Eye (tissue), 1 donor: ENCODE measurements at regions not wholly inside any gene's neighbourhood (a gene's known extent, or its start where the extent isn't known, plus 50 kb on each side); places are given as distances from the start of the nearest gene placed in this dataset.
A peak's percentile ranks its signal among the peaks of the same experiment; 100 is the strongest.

Source experiments
- DNase-seq: peaks from one replicate; pipeline ENCODE4 v3.0.0-alpha.2; 2015

DNA sequence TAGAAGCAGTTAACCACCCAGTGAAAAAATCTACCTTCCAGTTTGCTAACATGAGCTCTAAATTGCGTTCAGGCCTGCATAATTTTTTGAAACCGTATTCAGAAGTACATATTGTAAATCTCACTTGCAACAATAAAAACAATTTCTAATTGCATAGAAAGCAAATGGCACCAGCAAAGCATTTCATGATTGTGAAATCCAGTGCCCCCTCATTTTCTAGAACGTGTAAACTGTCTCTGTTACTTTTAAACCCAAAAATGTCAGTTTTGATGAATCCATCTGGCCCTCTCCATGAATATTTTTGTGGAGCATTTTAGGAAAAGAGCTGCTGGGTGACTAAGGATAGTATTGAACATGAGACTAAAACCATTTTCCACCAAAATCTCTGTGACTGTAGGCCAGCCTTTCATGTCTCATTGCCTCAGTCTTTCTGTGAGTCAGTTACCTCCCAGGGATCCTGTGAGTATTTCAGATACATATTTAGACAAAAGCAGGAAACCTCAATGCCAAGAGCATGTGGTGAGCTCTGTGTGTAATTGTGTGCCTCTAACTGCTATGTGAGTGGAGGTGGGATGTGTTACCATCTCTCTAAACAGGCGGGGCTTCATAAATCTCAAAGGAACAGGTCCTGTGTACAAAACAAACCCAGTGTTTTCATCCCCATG lies 477.8 kb upstream of the DCC start:
- DNase-seq: no peak

- no peak for DNase-seq
These were observed 475.6 kb upstream of the DCC start for GRCh38 chr18:51864219-51864965.

- DNase-seq: peak; percentile 3
These were observed 474.5 kb upstream of the DCC start for GRCh38 chr18:51865538-51865937.

DNA sequence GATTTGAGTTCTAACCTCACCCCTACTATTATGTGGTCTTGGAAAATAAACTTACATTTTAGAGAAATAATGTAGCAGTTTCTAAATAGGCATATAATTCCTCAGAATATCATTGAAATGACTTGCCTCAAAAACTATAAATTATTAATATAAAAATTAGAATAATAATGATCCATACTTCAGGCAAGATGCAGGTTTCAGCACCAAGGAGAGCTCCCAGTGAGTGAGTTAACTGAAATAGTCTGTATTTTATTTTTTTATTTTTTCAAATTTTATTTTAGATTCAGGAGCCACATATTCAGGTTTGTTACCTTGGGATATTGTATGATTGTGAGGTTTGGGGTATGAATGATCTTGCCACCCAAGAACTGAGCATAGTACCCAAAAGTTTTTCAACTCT lies 472.2 kb upstream of the DCC start:
- peak; percentile 73 for DNase-seq

DNA sequence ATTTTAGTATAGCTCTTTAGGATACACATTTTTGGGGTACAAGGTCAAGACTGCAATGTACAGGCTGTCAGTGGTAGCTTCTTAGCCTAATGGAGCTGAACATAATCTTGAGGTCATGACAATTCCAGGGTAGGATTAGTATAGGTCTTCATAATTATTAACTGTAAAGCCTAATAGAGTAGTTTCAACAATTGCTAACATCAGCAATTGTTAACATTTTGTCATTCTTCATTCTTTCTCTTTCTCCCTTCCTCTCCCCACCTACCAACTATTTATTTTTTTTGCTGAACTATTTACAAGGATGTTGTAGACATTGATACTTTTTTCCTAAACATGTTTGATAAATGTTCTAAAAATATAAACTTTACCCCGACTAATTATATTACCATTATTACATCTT lies 461.3 kb upstream of the DCC start:
- DNase-seq: no peak

- no peak for DNase-seq
These were observed 460.7 kb upstream of the DCC start for GRCh38 chr18:51879329-51879728.

DNA sequence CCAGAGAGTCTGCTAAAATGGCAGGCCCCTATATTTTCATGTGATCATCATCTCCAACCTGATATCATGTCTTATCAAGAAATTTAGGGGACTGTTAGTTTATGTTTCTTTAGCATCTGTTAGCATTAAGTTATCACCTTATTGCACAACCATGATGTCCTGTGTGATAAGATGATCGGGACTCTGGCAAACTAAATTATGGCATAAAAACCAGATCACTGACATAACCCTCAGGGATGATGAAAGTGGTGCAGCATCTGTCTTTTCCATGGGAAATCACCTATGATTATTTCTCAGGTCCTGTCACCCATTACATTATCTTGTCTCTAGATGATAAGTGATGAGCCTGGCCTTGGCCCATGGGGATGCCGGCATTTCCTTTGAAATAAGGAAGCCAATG lies 458.6 kb upstream of the DCC start:
- DNase-seq: no peak

DNA sequence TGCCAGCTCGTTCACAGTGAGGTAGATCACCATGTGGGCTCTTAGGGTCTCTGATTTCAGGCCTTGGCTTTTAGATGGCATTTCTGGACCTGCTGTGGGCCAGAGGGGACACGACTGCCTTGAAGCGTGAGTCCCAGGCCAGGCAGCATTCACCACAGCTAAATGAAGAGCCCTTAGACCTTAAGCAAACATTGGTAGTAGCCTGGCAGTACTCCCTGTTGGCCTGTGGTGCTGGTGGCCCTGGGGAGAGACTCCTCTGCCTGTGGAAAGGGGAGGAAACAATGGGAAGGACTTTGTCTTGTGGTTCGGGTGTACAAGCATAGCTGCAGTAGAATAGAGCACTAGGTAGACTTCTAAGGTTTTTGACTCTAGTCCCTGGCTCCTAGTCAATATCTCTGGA lies 456.0 kb upstream of the DCC start:
- DNase-seq: no peak

DNA sequence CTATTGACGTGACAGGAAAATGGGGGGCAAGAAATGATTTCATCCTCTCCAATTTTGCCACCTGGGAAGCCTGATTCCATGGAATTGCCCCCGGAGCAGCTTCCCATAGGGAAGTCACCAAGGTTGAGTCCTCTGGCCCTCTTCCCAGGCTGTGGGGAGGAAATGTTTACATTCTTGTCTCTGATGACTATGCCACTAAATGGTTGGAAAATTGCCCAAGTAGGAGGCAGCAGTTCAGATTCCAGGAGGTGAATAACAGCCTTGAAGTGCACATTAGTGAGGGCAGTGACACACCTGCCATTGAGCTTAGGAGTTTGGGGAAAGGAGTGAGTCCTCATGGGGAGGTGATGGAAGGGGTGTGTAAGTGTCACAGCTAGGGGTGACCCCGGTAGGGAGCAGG lies 449.2 kb upstream of the DCC start:
- no peak for DNase-seq

DNA sequence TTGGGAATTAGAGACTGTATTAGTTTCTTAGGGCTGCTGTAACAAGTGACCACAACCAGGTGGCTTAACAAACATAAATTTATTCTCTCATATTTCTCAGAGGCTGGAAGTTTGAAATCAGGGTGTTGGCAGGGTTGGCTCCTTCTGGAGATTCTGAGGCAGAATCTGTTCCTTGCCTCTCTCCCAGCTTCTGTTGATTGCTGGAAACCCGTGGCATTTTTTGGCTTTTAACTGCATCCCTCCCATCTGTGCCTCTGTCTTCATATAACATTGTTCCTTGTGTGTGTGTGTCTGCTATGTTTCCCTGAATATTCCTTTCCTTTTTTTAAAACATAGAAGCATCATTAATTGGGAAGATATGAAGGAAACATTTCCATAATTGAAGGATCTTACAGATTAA lies 448.1 kb upstream of the DCC start:
- no peak for DNase-seq

GRCh38 chr18:51897884-51898283 lies 442.1 kb upstream of the DCC start:
- DNase-seq: no peak

DNA sequence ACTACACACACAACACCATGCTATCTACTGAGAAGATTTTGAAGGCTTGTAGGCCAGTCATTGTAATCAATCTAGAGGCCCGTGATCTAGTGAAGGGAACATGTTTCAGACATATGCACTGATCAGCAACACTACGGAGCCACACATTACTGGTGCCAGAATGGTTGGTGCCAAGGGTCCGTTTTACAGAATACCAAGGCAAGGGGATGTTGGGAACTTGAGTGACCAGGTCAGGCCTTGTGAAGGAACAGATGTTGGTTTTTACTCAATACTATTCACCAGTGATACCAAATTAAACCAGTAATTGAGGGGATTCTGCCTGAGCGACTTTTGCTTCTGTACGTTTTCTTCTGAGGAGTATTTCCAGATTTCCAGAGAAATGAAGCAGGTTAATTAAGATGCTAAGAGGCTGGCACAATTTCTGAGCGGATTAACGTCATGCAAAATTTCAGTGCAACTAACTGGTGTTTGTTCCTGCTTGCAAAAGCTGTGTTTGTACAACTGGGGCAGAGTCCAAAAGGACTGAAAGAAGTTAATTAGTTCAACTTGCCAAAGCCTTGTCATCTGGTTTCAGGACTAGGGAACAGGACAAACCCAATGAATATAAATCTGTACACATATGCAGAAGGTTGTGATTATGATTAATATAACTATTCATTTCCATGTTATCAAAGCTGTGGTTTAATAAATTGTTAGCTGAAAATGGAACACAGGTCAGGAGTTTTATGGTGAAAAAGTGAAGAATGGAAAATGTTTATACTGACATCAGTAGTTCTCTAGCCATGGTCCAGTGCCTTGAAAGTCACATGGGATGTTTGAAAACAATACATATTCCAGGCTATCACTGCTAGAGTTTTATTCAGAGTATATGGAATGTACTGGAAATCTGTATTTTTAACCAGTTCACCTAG lies 432.1 kb upstream of the DCC start:
- DNase-seq: no peak

- no peak for DNase-seq
These were observed 431.4 kb upstream of the DCC start for GRCh38 chr18:51908598-51908944.

DNA sequence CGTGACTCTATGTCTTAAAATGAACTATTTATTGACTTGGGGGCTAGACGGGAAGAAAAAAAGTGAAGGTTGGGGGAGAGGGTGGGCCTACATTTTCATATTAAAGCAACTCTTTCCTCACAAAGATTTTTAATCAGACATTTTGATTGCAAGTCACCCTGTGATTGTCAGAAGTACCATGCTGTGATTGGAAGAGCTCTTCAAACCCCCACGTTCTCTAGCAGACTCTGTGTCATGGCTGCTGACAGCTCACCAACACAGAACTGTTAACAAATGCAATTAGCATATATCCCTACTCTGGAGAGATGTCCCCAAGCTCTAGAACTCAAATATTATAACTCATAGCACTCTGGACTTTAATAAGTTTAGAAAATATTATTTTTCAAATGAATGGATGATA lies 428.4 kb upstream of the DCC start:
- DNase-seq: no peak

DNA sequence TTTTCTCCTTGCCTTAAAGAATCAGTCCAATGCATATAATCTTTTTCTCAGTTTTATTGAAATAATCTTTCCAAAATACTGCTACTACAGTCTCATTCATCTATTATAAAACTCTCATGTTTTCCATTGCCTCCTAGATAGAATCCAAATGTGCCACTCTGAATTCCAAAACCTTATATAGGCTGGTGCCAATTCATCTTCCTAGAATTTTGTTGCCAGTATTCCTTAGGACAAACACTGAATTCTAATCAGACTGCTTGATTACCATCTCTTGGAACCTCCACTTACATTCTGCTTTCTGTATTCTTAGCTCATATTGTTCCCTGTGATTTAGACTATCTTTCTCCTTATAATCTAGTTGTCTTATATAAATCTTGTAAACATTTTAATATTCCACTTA lies 427.6 kb upstream of the DCC start:
- DNase-seq: no peak

DNA sequence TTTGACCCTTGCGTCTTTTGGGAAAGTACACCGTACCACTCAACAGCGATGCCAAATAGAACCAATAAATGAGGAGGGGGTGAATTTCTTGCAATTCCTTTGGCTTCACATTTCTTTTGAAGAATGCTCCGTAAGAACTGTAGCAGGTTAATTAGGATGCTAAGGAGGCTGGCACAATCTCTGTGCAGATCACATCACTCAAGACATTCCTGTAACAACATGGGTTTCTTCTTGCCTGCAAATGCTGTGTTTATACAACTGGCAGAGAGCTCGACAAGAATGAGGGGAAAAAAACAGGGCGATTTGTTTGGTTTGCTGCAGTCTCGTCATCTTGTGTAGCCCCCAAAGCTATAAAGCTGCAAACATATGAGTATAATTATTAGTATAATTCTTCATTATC lies 424.8 kb upstream of the DCC start:
- no peak for DNase-seq

DNA sequence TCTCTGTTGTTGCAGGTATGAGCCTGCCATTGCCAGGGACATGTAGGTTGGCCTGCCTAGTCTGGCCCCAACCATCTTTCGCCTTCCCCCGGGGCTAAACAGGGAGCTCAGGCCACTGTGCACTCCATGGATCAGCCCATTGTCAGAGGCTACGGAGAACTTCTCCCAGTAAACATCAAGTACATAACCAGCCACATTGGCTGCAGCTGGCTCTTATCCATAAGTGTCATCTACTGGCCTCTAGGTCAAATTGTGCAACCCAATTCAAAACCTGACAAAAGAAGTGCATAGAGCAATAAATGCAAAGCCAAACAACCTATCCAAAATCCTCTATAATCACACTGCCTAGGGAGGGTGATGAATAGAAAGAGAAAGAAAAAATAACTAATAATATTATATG lies 418.1 kb upstream of the DCC start:
- no peak for DNase-seq

DNA sequence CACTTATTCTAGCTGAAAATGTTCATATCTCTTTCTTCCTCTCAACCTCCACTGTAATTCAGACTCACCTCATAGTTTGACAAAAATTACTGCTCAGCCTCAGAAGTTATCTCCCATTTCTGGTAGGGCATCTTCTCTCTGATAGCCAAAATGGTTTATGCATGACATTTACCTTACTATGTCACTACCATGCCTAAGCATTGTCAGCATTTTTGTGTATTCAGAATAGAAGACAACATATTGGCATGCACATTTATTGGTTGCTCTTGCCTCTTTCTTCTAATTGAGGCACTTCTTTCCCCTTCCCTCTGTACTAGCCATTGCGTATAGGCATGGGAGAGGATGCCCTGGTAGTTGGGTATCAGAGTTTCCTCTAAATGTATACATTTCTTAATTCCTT lies 406.1 kb upstream of the DCC start:
- no peak for DNase-seq

- DNase-seq: no peak
These were observed 403.9 kb upstream of the DCC start for GRCh38 chr18:51936115-51936514.

DNA sequence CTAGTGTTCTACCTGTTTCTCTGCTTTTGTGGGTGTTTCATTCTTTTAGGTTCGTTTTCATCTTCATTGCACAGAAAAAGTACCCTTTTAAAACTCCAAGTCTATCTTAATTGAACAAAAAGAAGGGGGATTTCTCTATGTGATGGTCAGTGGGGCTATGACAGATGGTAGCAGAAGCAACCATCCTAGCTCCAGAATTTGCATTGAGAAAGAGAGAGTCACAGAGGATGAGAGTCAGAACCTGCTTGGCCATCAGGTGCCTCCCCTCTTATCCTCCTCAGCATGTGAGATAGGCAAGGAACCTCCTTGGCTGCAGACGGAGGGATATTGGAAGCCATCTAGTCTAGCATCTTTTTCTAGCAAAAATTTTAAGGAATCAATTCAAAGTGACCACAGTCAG lies 398.0 kb upstream of the DCC start:
- no peak for DNase-seq

- no peak for DNase-seq
These were observed 396.7 kb upstream of the DCC start for GRCh38 chr18:51943281-51943680.

- DNase-seq: no peak
These were observed 393.1 kb upstream of the DCC start for GRCh38 chr18:51946946-51947345.

DNA sequence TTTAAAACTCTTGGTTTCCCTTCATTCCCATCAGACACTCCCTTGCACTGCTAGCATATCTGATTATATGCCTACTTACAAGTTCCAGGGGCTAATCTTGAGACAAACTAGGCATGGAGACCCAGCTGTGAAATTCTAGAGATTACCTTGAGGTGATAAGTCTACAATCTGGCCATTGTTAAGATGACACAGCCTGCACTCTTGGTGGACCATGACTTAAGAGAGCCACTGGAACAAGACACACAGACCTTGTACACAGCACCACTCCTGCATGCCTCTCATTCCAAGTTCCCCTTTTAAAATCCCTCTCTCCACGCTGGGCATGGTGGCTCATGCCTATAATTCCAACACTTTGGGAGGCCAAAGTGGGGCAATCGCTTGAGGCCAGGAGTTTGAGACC lies 387.2 kb upstream of the DCC start:
- DNase-seq: no peak

- peak; percentile 3 for DNase-seq
These were observed 386.5 kb upstream of the DCC start for GRCh38 chr18:51953521-51953920.
